GM19372 (cell line): ENCODE measurements at regions not wholly inside any gene's neighbourhood (a gene's known extent, or its start where the extent isn't known, plus 50 kb on each side); places are given as distances from the start of the nearest gene placed in this dataset.
"Not testable (repeated sequence)": the region's sequence is repeated elsewhere in the genome, so short reads cannot be mapped to it uniquely, and the experiment has no call there.

ENCODE experiments used
- ATAC-seq: cut with Tn5 transposase; IDR thresholded peaks from one replicate; pipeline ENCODE4 v1.9.1; 2021; ENCODE audit warnings: mild to moderate bottlenecking, low read depth, moderate library complexity; ENCODE audit not compliant: unreplicated experiment

- ATAC-seq, result no peak
These were observed 111.3 kb upstream of the WARS2 start for GRCh38 chr1:119251751-119252150.

GRCh38 chr1:119253366-119253765 is 112.9 kb upstream of the WARS2 start:
- no peak for ATAC-seq

GRCh38 chr1:119254067-119254720 is 113.7 kb upstream of the WARS2 start:
- ATAC-seq, result no peak

GRCh38 chr1:119256089-119256488 is 112.5 kb upstream of the HAO2 start:
- not testable (repeated sequence) for ATAC-seq

GRCh38 chr1:119260506-119260905 is 108.1 kb upstream of the HAO2 start:
- ATAC-seq, result no peak

- peak; percentile 98 for ATAC-seq
These were observed 102.2 kb upstream of the HAO2 start for GRCh38 chr1:119266386-119266785.

GRCh38 chr1:119266858-119267257 is 101.7 kb upstream of the HAO2 start:
- no peak for ATAC-seq

GRCh38 chr1:119267288-119267687 is 101.3 kb upstream of the HAO2 start:
- ATAC-seq, result not testable (repeated sequence)

- ATAC-seq, result no peak
These were observed 99.7 kb upstream of the HAO2 start for GRCh38 chr1:119268879-119269278.

GRCh38 chr1:119275145-119276134 is 93.1 kb upstream of the HAO2 start:
- ATAC-seq, result no peak

- no peak for ATAC-seq
These were observed 92.0 kb upstream of the HAO2 start for GRCh38 chr1:119276558-119276957.

- no peak for ATAC-seq
These were observed 88.9 kb upstream of the HAO2 start for GRCh38 chr1:119279456-119280381.

- ATAC-seq, result no peak
These were observed 83.1 kb upstream of the HAO2 start for GRCh38 chr1:119285482-119285881.

- ATAC-seq, result peak; percentile 75
These were observed 81.9 kb upstream of the HAO2 start for GRCh38 chr1:119286587-119287181.

- no peak for ATAC-seq
These were observed 79.8 kb upstream of the HAO2 start for GRCh38 chr1:119288751-119289150.

GRCh38 chr1:119290297-119290696 is 78.3 kb upstream of the HAO2 start:
- ATAC-seq, result no peak

GRCh38 chr1:119291611-119292206 is 76.9 kb upstream of the HAO2 start:
- ATAC-seq, result no peak

- no peak for ATAC-seq
These were observed 74.8 kb upstream of the HAO2 start for GRCh38 chr1:119293797-119294196.

GRCh38 chr1:119294199-119294598 is 74.4 kb upstream of the HAO2 start:
- no peak for ATAC-seq

- no peak for ATAC-seq
These were observed 73.9 kb upstream of the HAO2 start for GRCh38 chr1:119294722-119295121.
